Choroid plexus epithelial cell (primary cell): ENCODE measurements at regions not wholly inside any gene's neighbourhood (a gene's known extent, or its start where the extent isn't known, plus 50 kb on each side); places are given as distances from the start of the nearest gene placed in this dataset.
A peak's percentile ranks its signal among the peaks of the same experiment; 100 is the strongest.

Experiments used
- DNase-seq: peaks from one replicate; pipeline ENCODE4 v3.0.0-alpha.2; 2010; ENCODE audit warnings: low read depth
- H3K4me3 ChIP-seq: 2 replicates; pipeline ENCODE4 v1.5.1; 2011; ENCODE audit warnings: low read depth, mild to moderate bottlenecking, control low read depth, low read length, moderate library complexity
- CTCF ChIP-seq: conservative IDR thresholded peaks from 2 replicates; pipeline ENCODE4 v1.5.1; 2011; ENCODE audit warnings: low read depth, mild to moderate bottlenecking, control low read depth, inconsistent platforms, low read length, moderate library complexity

- no peak overlapping the region for H3K4me3 ChIP-seq
- no peak for DNase-seq
- TF ChIP-seq CTCF: no peak
Measured at GRCh38 chr5:61614606-61615005, 282.5 kb downstream of the ZSWIM6 start.

GRCh38 chr5:61617039-61617438 lies 285.0 kb downstream of the ZSWIM6 start:
- no peak for TF ChIP-seq CTCF
- no peak overlapping the region for H3K4me3 ChIP-seq
- no peak for DNase-seq

GRCh38 chr5:61617995-61618525 lies 286.0 kb downstream of the ZSWIM6 start:
- TF ChIP-seq CTCF: peak; percentile 9
- DNase-seq: no peak
- no peak overlapping the region for H3K4me3 ChIP-seq

- H3K4me3 ChIP-seq: no peak overlapping the region
- DNase-seq: no peak
- TF ChIP-seq CTCF: no peak
Measured at GRCh38 chr5:61618577-61618976, 286.5 kb downstream of the ZSWIM6 start.

GRCh38 chr5:61619289-61619688 lies 287.2 kb downstream of the ZSWIM6 start:
- TF ChIP-seq CTCF: no peak
- no peak for DNase-seq
- no peak overlapping the region for H3K4me3 ChIP-seq

GRCh38 chr5:61619777-61620518 lies 287.9 kb downstream of the ZSWIM6 start:
- no peak for DNase-seq
- no peak for TF ChIP-seq CTCF
- no peak overlapping the region for H3K4me3 ChIP-seq

- H3K4me3 ChIP-seq: no peak overlapping the region
- no peak for DNase-seq
- no peak for TF ChIP-seq CTCF
Measured at GRCh38 chr5:61620699-61621182, 288.7 kb downstream of the ZSWIM6 start.
